IMR-90 (cell line): ENCODE measurements at regions not wholly inside any gene's neighbourhood (a gene's known extent, or its start where the extent isn't known, plus 50 kb on each side); places are given as distances from the start of the nearest gene placed in this dataset.

Experiments
- ATAC-seq: fragments of 200-7000 bp; cut with Tn5 transposase; 2 replicates; pipeline ENCODE4 v1.9.1; 2020; ENCODE audit warnings: low read depth, mild to moderate bottlenecking, moderate library complexity
- BruUV-seq: library from RNA; stranded (reverse); fragments of 400-500 nt; replicated peaks from 2 replicates; lab custom pipeline; 2021; lab: Mats Ljungman, UMichigan
- CTCF ChIA-PET: fragments of 300-600 bp; formaldehyde crosslinking; extraction: SDS; loops from one replicate; lab custom pipeline; 2021; ENCODE audit warnings: antibody characterized with exemption; lab: Yijun Ruan, JAX
- POLR2A ChIA-PET: fragments of 300-600 bp; sonication (Branson Sonifier 250); formaldehyde crosslinking; loops from one replicate; lab custom pipeline; 2022; ENCODE audit warnings: antibody characterized with exemption; ENCODE audit not compliant: unreplicated experiment; lab: Charles Lee
- DNase-seq: peaks from one replicate; pipeline ENCODE4 v3.0.0; 2013
- H2AFZ ChIP-seq: replicated peaks from 2 replicates; pipeline ENCODE3; 2013; ENCODE audit warnings: low read length, mild to moderate bottlenecking; ENCODE audit not compliant: poor library complexity
- H2AK5ac ChIP-seq: 2 replicates; pipeline ENCODE4 v1.6.1; 2013; ENCODE audit warnings: low read depth, low read length, inconsistent platforms
- H2AK9ac ChIP-seq: replicated peaks from 2 replicates; pipeline ENCODE3; 2013; ENCODE audit warnings: mild to moderate bottlenecking, low read depth, low read length, moderate library complexity; ENCODE audit not compliant: poor library complexity
- H2BK120ac ChIP-seq: 2 replicates; pipeline ENCODE4 v1.6.1; 2013; ENCODE audit warnings: low read depth, low read length, inconsistent platforms
- H2BK15ac ChIP-seq: 3 replicates; pipeline ENCODE4 v1.6.1; 2013; ENCODE audit warnings: low read depth, low read length, inconsistent platforms
- H2BK20ac ChIP-seq: 2 replicates; pipeline ENCODE4 v1.6.1; 2013; ENCODE audit warnings: low read depth, mild to moderate bottlenecking, inconsistent platforms, low read length, moderate library complexity
- H2BK5ac ChIP-seq: 2 replicates; pipeline ENCODE4 v1.6.1; 2013; ENCODE audit warnings: mild to moderate bottlenecking, low read depth, low read length, inconsistent platforms; ENCODE audit not compliant: poor library complexity, severe bottlenecking
- H3K14ac ChIP-seq: replicated peaks from 2 replicates; pipeline ENCODE4 v1.6.1; 2013; ENCODE audit warnings: low read depth, low read length, inconsistent platforms
- H3K18ac ChIP-seq: 2 replicates; pipeline ENCODE4 v1.6.1; 2013; ENCODE audit warnings: low read depth, low read length, control low read depth
- H3K23ac ChIP-seq: 2 replicates; pipeline ENCODE4 v1.6.1; 2013; ENCODE audit warnings: low read depth, low read length, inconsistent platforms
- H3K27ac ChIP-seq: 2 replicates; pipeline ENCODE4 v1.5.1; 2013; ENCODE audit warnings: mild to moderate bottlenecking, control low read depth, low read length; ENCODE audit not compliant: insufficient read depth
- H3K27me3 ChIP-seq: 2 replicates; pipeline ENCODE4 v1.6.1; 2013; ENCODE audit warnings: low read length; ENCODE audit not compliant: control insufficient read depth, insufficient read depth
- H3K36me3 ChIP-seq: 2 replicates; pipeline ENCODE4 v1.6.1; 2013; ENCODE audit warnings: low read length, mixed read lengths; ENCODE audit not compliant: control insufficient read depth, insufficient read depth
- H3K4ac ChIP-seq: 2 replicates; pipeline ENCODE4 v1.6.1; 2013; ENCODE audit warnings: low read depth, low read length, inconsistent platforms
- H3K4me1 ChIP-seq: 2 replicates; pipeline ENCODE4 v1.6.1; 2013; ENCODE audit warnings: low read length, mixed read lengths; ENCODE audit not compliant: control insufficient read depth, insufficient read depth
- H3K4me2 ChIP-seq: 2 replicates; pipeline ENCODE4 v1.6.1; 2013; ENCODE audit warnings: low read depth, mild to moderate bottlenecking, control low read depth, low read length, moderate library complexity
- H3K4me3 ChIP-seq: 2 replicates; pipeline ENCODE4 v1.5.1; 2013; ENCODE audit warnings: low read depth, mild to moderate bottlenecking, control low read depth, low read length, moderate library complexity; ENCODE audit not compliant: insufficient read depth
- H3K56ac ChIP-seq: 2 replicates; pipeline ENCODE4 v1.6.1; 2013; ENCODE audit warnings: low read length, inconsistent platforms; ENCODE audit not compliant: insufficient read depth; ENCODE audit errors: extremely low read depth
- H3K79me1 ChIP-seq, 2 experiments: 2 replicates each; pipeline ENCODE4 v1.6.1; 2013; ENCODE audit warnings: low read length in 2 of 2, inconsistent platforms in 1 of 2, low read depth in 1 of 2
- H3K9ac ChIP-seq: 2 replicates; pipeline ENCODE4 v1.6.1; 2013; ENCODE audit warnings: low read depth, low read length, control low read depth
- H3K9me1 ChIP-seq: 2 replicates; pipeline ENCODE4 v1.6.1; 2013; ENCODE audit warnings: low read length, inconsistent platforms; ENCODE audit not compliant: insufficient read depth
- H3K9me3 ChIP-seq: 2 replicates; pipeline ENCODE4 v1.6.1; 2013; ENCODE audit warnings: low read length; ENCODE audit not compliant: control insufficient read depth, insufficient read depth
- H4K20me1 ChIP-seq: 2 replicates; pipeline ENCODE4 v1.6.1; 2013; ENCODE audit warnings: low read length, inconsistent platforms; ENCODE audit not compliant: insufficient read depth
- H4K5ac ChIP-seq: 2 replicates; pipeline ENCODE4 v1.6.1; 2013; ENCODE audit warnings: mild to moderate bottlenecking, low read depth, low read length, control low read depth
- H4K8ac ChIP-seq, 2 experiments: 2 replicates each; pipeline ENCODE4 v1.6.1; 2013; ENCODE audit warnings: low read depth in 2 of 2, low read length in 2 of 2, control low read depth in 1 of 2, inconsistent platforms in 1 of 2
- H4K91ac ChIP-seq: 2 replicates; pipeline ENCODE4 v1.6.1; 2013; ENCODE audit warnings: low read depth, low read length, inconsistent platforms; ENCODE audit not compliant: insufficient read depth
- BHLHE40 ChIP-seq: fragments of 150-350 bp; IDR thresholded peaks from 2 replicates; pipeline ENCODE4 v1.6.1; 2016; ENCODE audit warnings: mild to moderate bottlenecking, low read depth, low read length
- FOS ChIP-seq: fragments of 150-350 bp; IDR thresholded peaks from 2 replicates; pipeline ENCODE4 v1.6.1; 2016; ENCODE audit warnings: low read depth, low read length
- MAZ ChIP-seq: IDR thresholded peaks from 2 replicates; pipeline ENCODE4 v1.6.1; 2012; ENCODE audit warnings: low read depth, mild to moderate bottlenecking, low read length, improper control_type of control experiment, moderate library complexity, borderline replicate concordance
- MXI1 ChIP-seq: IDR thresholded peaks from 2 replicates; pipeline ENCODE4 v1.6.1; 2012; ENCODE audit warnings: low read depth, mild to moderate bottlenecking, low read length, moderate library complexity, borderline replicate concordance
- NFE2L2 ChIP-seq: fragments of 150-350 bp; IDR thresholded peaks from 2 replicates; pipeline ENCODE4 v1.6.1; 2016; ENCODE audit warnings: low read depth, mild to moderate bottlenecking, low read length
- RAD21 ChIP-seq: IDR thresholded peaks from 2 replicates; pipeline ENCODE4 v1.6.1; 2012; ENCODE audit warnings: low read length, improper control_type of control experiment
- RFX5 ChIP-seq: IDR thresholded peaks from 2 replicates; pipeline ENCODE4 v1.8.0; 2012; ENCODE audit warnings: low read depth, mild to moderate bottlenecking, low read length, moderate library complexity
- WGBS, 2 experiments: methylation state at CpG; one replicate each; pipeline versions ENCODE4 v1.1.5 to v1.1.7; 2013; ENCODE audit warnings: missing lambda C conversion rate in 2 of 2; ENCODE audit not compliant: insufficient read length in 1 of 2; ENCODE audit errors: extremely low coverage in 2 of 2; 5-methylcytosine and 5-hydroxymethylcytosine counted together
- dilution Hi-C: fragments of 300-500 bp; cut with HindIII; formaldehyde crosslinking; loops from one replicate; pipeline ENCODE4 v1.14.3; 2018; ENCODE audit warnings: low sequenced_read_pairs; ENCODE audit not compliant: unreplicated experiment
- in situ Hi-C: fragments of 300-500 bp; cut with MboI; formaldehyde crosslinking; loops from 3 replicates; pipeline ENCODE4 v1.14.3; 2019; ENCODE audit warnings: low sequenced_read_pairs, inconsistent platforms, mixed read lengths
- intact Hi-C: fragments of 100-400 bp; cut with micrococcal nuclease; formaldehyde crosslinking; loops from 2 replicates; pipeline ENCODE4 v1.10.0; 2022

DNA sequence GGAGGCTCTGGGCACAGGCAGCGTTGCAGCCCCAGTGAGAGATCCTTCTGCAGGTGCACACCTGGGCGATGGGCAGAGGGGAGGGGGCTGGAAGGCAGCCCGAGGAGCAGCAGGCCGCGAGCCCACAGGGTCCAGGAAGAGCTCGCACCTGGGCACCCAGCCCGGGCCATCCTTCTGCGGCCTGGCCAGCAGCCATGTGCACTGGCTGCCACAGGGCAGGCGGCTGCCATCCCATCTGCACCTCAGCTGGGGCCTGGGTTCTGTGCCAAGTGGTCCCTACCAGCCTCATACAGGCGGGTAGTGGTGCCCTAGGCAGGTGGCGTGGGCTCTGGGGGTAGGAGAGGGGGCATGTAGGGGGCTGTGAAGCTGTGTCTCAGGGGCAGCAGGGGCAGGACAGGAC lies 197.2 kb downstream of the RBFOX3 start:
- ChIA-PET POLR2A (no interaction called here), CTCF (no interaction called here)
- Histone ChIP-seq H2BK5ac (no peak overlapping the region), H4K20me1 (no peaks in the 10 kb centered on the region), H4K8ac (no peak overlapping the region), H3K27ac (no peak overlapping the region), H2AK5ac (no peak overlapping the region), H2BK15ac (no peak overlapping the region), H2AK9ac (no peak overlapping the region), H2BK120ac (no peak overlapping the region), H3K4ac (no peak overlapping the region), H3K4me2 (no peak overlapping the region), H4K5ac (no peak overlapping the region), H2BK20ac (no peak overlapping the region), H3K9me3 (no peaks in the 10 kb centered on the region), H3K27me3 (peaks cover 9% of the 10 kb centered on the region; the same call in 1 of the 2 replicates), H2AFZ (no peak overlapping the region), H3K36me3 (no peaks in the 10 kb centered on the region), H3K4me3 (no peak overlapping the region), H3K79me1 (no peaks in the 10 kb centered on the region), H3K9me1 (no peaks in the 10 kb centered on the region), H3K18ac (no peak overlapping the region), H3K4me1 (no peaks in the 10 kb centered on the region), H3K9ac (no peak overlapping the region), H3K14ac (no peak overlapping the region), H3K56ac (no peak overlapping the region), H4K91ac (no peak overlapping the region), H3K23ac (no peak overlapping the region)
- in situ Hi-C loops, result no loop called here
- no peak for TF ChIP-seq FOS
- no peak for TF ChIP-seq RFX5
- no peak for TF ChIP-seq MAZ
- no peak for TF ChIP-seq NFE2L2
- no peak for TF ChIP-seq MXI1
- no peak for TF ChIP-seq RAD21
- no peak for TF ChIP-seq BHLHE40
- DNase-seq (no peak), ATAC-seq (no peak)
- intact Hi-C loops, result no loop called here
- WGBS, 2 experiments, result 30% methylated on average over 6 of the region's 11 CpGs; no CpG with 5 or more reads in 1 of the 2 experiments
- BruUV-seq, result no TSS peak
- dilution Hi-C loops, result no loop called here
